Fibroblast of skin of right quadriceps (primary cell): ENCODE measurements at regions not wholly inside any gene's neighbourhood (a gene's known extent, or its start where the extent isn't known, plus 50 kb on each side); places are given as distances from the start of the nearest gene placed in this dataset.
"Not testable (repeated sequence)": the region's sequence is repeated elsewhere in the genome, so short reads cannot be mapped to it uniquely, and the experiment has no call there.

Experiments used
- DNase-seq: peaks from one replicate; pipeline ENCODE4 v3.0.0-alpha.2; 2013

GRCh38 chr4:9505341-9505740 lies 61.1 kb downstream of the DEFB131A start:
- DNase-seq, result not testable (repeated sequence)

DNA sequence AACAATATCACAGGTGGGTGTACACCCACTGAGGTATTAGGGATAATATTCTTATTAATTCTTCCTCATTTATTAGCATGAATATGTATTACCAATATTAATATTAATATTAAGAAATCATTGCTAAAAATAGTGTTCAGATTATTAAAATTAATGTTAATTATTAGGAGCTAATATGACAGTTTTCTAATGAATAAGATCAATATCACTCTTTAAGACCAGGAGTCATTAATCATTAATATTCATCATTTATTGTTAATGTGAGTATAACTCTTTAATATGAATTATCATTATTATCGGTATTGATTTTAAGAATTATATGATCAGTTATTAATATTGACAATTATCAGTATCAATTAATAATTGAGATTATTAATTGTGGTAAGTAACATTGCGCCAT lies 62.5 kb downstream of the DEFB131A start:
- DNase-seq, result not testable (repeated sequence)

DNA sequence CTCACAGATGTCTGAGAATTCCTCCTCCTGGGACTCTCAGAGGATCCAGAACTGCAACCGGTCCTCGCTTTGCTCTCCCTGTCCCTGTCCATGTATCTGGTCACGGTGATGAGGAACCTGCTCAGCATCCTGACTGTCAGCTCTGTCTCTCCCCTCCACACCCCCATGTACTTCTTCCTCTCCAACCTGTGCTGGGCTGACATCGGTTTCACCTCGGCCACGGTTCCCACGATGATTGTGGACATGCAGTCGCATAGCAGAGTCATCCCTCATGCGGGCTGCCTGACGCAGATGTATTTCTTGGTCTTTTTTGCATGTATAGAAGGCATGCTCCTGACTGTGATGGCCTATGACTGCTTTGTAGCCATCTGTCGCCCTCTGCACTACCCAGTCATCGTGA lies 68.7 kb downstream of the DEFB131A start:
- not testable (repeated sequence) for DNase-seq

GRCh38 chr4:9519631-9520030 lies 75.4 kb downstream of the DEFB131A start:
- not testable (repeated sequence) for DNase-seq

- not testable (repeated sequence) for DNase-seq
Observed at GRCh38 chr4:9522903-9523302, 78.7 kb downstream of the DEFB131A start.

DNA sequence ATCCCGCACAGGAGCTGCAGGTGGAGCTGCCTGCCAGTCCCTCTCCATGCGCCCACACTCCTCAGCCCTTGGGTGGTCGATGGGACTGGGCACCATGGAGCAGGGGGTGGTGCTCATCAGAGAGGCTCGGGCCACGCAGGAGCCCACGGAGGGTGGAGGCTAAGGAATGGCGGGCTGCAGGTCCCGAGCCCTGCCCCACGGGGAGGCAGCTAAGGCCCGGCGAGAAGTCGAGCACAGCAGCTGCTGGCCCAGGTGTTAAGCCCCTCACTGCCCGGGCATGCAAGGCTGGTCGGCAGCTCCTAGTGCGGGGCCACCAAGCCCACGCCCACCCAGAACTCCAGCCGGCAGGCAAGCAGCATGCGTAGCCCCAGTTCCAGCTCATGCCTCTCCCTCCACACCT lies 80.2 kb downstream of the DEFB131A start:
- DNase-seq, result not testable (repeated sequence)

DNA sequence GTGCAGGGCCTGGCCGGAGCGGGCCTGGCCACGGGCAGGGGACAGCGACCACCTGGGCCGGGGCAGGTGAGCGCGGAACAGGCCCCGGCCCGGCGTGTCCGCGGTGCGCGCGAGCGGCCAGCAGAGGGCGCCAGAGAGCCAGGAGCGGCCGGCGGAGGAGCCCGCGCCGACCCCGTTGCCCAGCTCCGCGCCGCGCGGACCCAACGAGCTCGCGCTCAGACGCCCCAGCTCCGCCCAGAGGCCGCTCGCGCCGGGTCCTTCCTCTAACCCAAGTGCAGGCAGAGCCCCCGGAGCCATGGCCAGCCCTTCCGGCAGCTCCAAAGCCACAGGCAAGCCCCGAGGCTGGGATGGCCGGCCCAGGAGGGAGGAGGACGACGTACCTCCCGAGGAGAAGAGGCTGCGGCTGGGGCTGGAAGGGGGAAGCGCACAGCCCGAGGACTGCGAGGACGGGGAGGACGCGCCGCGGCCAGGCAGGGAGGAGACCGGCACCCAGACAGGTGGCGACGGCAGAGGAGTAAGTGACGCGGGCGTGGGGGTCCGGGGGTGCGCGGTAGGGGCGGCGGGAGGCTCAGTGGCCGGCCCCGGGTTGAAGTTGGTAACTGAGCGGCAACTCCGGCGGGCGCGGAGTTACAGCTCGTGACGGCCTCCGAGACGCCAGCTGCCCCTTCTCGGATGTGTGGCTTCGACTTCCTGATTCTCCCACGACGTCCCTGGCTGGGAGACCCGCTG lies 88.1 kb downstream of the DEFB131A start:
- DNase-seq, result peak; percentile 17

DNA sequence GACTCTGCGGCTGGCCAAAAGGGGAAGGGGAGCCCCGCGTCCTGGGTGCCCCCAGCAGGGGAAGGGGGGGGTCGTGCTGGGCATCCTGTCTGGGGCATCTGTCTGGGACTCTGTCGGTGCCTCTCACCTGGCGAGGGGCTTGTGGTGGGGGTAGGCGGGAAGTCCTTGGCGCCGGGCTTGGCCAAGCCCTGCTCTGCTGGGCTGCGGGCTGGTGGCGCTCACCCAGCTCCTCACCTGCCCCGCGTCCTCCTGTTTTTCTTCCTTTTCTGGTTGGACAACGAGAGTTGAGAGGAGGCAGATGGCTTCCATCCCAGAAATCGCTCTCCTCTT lies 88.6 kb downstream of the DEFB131A start:
- not testable (repeated sequence) for DNase-seq

DNA sequence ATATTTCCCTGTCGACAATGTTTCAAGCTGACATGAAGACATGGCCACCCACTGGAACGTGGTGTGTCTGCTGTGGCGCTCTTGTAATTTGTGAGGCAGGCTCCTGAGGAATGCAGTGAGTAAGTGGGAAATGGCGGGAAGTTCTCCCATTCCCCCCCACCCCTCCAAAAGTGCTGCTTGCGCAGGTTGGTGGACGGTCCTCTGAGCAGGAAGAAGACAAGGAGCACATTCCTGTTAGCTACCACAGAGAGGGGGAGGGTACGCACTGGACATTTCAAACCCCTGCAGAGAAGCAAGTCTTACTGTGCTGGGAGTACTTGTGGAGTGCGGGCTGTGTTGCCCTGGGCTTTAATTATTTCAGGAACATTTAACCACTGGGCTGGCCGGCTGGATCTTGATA lies 92.9 kb downstream of the DEFB131A start:
- DNase-seq, result not testable (repeated sequence)

GRCh38 chr4:9539939-9540520 lies 95.8 kb downstream of the DEFB131A start:
- not testable (repeated sequence) for DNase-seq

DNA sequence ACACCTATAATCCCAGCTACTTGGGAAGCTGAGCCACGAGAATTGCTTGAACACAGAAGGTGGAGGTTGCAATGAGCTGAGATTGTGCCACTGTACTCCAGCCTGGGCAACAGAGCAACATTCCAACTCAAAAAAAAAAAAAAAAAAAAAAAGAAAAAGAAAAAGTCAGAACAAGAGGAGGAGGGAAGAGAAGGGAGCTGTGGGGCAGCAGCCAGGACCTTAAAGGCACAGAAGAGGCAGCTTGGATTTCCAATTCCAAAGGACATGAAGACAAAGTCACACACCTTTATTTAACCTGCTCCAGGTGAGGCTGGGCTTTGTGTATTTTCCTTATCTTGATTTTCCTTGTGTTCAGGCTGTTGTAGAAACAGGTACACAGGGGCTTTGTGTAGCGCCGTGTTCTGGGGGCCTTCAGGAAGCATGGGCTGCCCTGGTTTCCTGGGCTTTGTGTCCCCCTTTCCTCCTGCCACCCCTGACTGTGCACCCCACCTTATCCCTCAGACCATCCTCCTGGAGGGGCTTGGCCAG lies 97.2 kb downstream of the DEFB131A start:
- DNase-seq, result not testable (repeated sequence)

- not testable (repeated sequence) for DNase-seq
Observed at GRCh38 chr4:9544851-9545250, 100.6 kb downstream of the DEFB131A start.

- not testable (repeated sequence) for DNase-seq
Observed at GRCh38 chr4:9547470-9547869, 103.3 kb downstream of the DEFB131A start.

GRCh38 chr4:9556076-9556475 lies 111.9 kb downstream of the DEFB131A start:
- not testable (repeated sequence) for DNase-seq

- not testable (repeated sequence) for DNase-seq
Observed at GRCh38 chr4:9577869-9578268, 133.7 kb downstream of the DEFB131A start.

- DNase-seq, result not testable (repeated sequence)
Observed at GRCh38 chr4:9582880-9583279, 138.7 kb downstream of the DEFB131A start.

DNA sequence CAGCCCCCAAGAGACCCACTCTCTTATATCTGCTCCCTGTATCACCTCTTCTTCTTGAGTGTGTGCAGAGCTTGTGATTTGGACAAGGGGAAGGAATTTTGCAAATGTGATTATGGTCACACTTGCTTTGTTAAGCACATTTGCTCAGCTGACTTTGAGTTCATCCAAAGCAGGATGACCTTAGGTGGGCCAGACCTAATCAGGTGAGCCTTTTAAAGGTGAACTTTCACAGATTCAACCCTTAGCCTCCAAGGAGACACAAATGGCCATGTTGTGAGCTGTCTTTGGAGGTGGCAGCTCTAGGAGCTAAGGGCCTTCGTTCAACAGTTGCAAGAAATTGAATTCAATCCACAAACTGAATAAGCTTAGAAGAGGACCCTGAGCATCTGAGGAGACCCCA lies 147.8 kb downstream of the DEFB131A start:
- DNase-seq, result no peak

- DNase-seq, result no peak
Observed at GRCh38 chr4:9594948-9595347, 150.7 kb downstream of the DEFB131A start.

DNA sequence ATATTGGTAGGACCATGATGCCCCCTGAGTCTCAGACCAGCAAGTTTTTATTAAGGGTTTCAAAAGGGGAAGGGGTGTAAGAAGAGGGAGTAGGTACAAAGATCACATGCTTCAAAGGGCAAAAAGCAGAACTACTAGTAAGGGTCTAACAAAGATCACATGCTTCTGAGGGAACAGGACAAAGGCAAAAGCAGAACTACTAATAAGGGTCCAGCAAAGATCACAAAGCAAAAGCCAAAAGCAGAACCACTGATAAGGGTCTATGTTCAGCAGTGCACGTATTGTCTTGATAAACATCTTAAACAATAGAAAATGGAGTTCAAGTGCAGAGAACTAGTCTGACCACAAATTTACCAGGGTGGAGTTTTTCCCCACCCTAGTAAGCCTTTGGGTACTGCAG lies 151.3 kb downstream of the DEFB131A start:
- not testable (repeated sequence) for DNase-seq

DNA sequence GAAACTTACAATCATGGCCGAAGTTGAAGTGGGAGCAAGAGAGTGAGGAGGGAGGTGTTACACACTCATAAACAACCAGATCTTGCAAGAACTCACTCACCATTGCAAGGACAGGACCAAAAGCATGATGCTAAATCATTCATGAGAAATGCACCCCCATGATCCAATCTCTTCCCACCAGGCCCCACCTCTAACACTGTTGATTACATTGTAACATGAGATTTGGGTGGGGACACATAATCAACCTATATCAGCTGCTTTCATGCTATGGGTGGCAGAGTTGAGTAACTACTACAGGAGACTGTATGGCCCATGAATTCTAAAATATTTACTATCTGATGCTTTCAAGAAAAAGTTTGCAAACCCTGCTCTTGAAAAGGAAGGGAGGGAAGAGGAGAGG lies 155.1 kb downstream of the DEFB131A start:
- no peak for DNase-seq

DNA sequence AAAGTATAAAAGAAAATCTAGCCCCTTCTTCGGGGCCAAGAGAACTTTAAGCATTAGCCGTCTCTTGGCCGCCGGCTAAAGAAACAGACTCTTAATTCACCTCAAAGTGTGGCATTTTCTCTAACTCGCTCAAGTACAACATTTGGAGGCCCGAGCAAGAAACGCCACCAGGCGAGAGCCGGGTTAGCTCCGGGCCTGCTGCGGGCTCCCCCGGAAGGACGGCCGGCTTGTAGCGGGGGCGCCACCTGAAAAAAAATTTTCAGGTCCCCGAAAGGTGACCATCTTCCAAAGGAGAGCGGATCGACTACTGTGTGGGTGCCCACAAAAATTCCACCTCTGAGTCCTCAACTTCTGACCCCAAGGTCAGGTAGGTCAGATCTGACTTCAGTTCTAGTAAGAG lies 156.0 kb downstream of the DEFB131A start:
- DNase-seq, result no peak

- no peak for DNase-seq
Observed at GRCh38 chr4:9602389-9602914, 158.2 kb downstream of the DEFB131A start.

DNA sequence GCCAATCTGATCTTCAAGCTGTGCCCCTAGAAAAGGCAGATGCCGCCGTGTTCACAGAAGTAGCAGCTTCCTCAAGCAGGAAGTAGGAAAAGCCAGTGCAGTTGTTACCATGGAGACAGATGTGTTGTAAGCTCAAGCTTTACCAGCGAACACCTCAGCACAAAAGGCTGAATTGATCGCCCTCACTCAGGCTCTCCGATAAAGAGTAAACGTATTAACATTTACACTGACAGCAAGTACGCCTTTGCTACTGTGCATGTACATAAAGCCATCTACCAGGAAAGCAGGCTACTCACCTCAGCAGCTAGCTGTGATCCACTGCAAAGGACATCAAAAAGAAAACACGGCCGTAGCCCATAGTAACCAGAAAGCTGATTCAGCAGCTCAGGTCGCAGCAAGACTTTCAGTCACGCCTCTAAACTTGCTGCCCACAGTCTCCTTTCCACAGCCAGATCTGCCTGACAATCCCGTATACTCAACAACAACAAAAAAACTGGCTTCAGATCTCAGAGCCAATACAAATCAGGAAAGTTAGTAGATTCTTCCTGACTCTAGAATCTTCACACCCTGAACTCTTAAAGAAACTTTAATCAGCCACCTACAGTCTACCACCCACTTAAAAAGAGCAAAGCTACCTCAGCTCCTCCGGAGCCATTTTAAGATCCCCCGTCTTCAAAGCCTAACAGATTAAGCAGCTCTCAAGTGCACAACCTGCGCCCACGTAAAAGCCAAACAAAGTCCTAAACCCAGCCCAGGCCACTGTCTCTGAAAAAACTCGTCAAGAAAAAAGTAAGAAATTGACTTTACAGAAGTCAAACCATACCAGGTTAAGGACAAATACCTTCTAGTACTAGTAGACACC lies 160.0 kb downstream of the DEFB131A start:
- DNase-seq, result not testable (repeated sequence)
